ENCODE measurements at regions not wholly inside any gene's neighbourhood (a gene's known extent, or its start where the extent isn't known, plus 50 kb on each side); places are given as distances from the start of the nearest gene placed in this dataset.

GRCh38 chr12:114920771-114921554 is 237.0 kb upstream of the TBX3 start:
- ATAC-seq (ENCODE audit: low FRiP score) = no peak
- DNase-seq (ENCODE audit: low spot score) = no peak
- no peak for TF ChIP-seq CTCF (IDR thresholded peaks at IDR 0.05)

- ATAC-seq (ENCODE audit: low FRiP score) (no peak), DNase-seq (ENCODE audit: low spot score) (no peak)
- TF ChIP-seq CTCF (IDR thresholded peaks at IDR 0.05) = no peak
Observed at GRCh38 chr12:114919479-114919878, 235.5 kb upstream of the TBX3 start.

- TF ChIP-seq CTCF (IDR thresholded peaks at IDR 0.05) = no peak
- DNase-seq (ENCODE audit: low spot score) = no peak
- ATAC-seq (ENCODE audit: low FRiP score) = no peak
Observed at GRCh38 chr12:114918535-114919233, 234.7 kb upstream of the TBX3 start.

GRCh38 chr12:114917953-114918352 is 234.0 kb upstream of the TBX3 start:
- no peak for TF ChIP-seq CTCF (IDR thresholded peaks at IDR 0.05)
- ATAC-seq (ENCODE audit: low FRiP score) (no peak), DNase-seq (ENCODE audit: low spot score) (no peak)

- ATAC-seq (ENCODE audit: low FRiP score) (no peak), DNase-seq (ENCODE audit: low spot score) (no peak)
- no peak for TF ChIP-seq CTCF (IDR thresholded peaks at IDR 0.05)
Observed at GRCh38 chr12:114917307-114917706, 233.3 kb upstream of the TBX3 start.

- DNase-seq (ENCODE audit: low spot score) (no peak), ATAC-seq (ENCODE audit: low FRiP score) (no peak)
- TF ChIP-seq CTCF (IDR thresholded peaks at IDR 0.05) = no peak
Observed at GRCh38 chr12:114916541-114916940, 232.6 kb upstream of the TBX3 start.

GRCh38 chr12:114916124-114916523 is 232.1 kb upstream of the TBX3 start:
- ATAC-seq (ENCODE audit: low FRiP score) (no peak), DNase-seq (ENCODE audit: low spot score) (no peak)
- no peak for TF ChIP-seq CTCF (IDR thresholded peaks at IDR 0.05)

Data from omental fat pad (tissue), 3 donors.